ENCODE measurements at regions not wholly inside any gene's neighbourhood (a gene's known extent, or its start where the extent isn't known, plus 50 kb on each side); places are given as distances from the start of the nearest gene placed in this dataset.

- no peak for TF ChIP-seq CTBP1 (IDR thresholded peaks at IDR 0.05; ENCODE audit: borderline replicate concordance)
- TF ChIP-seq HDGF (IDR thresholded peaks at IDR 0.05; ENCODE audit: borderline replicate concordance) = no peak
- no peak for TF ChIP-seq PKNOX1 (IDR thresholded peaks at IDR 0.05)
- no peak for TF ChIP-seq ARNT (IDR thresholded peaks at IDR 0.05)
- TF ChIP-seq SP1 (IDR thresholded peaks at IDR 0.05) = no peak
- no peak for TF ChIP-seq LEF1 (IDR thresholded peaks at IDR 0.05; ENCODE audit: borderline replicate concordance)
- no peak for TF ChIP-seq ZNF384 (IDR thresholded peaks at IDR 0.05)
- no peak for TF ChIP-seq FOXK2 (IDR thresholded peaks at IDR 0.05)
These were observed 146.1 kb upstream of the LPP start for GRCh38 chr3:188007897-188008296.

Measured in HEK293T (cell line).